ENCODE measurements at regions not wholly inside any gene's neighbourhood (a gene's known extent, or its start where the extent isn't known, plus 50 kb on each side); places are given as distances from the start of the nearest gene placed in this dataset.

DNA sequence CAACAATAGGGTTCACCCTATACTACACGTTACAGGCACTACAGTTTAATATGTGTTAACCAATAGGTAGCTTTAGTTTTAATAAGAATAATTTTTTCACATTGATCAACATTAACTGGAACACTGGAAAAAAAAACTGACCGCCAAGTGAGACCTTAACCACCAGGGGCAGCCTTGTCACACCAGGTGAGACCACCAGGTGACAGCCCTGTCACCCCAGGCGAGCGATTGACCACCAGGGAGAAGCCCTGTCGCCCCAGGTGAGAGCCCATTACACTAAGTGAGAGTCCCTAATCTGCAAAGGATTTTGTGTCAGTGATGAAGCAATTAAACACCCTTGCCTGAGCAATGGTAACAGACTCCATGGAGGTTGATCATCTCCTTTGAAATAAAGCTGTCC lies 75.4 kb upstream of the SYK start:
- peaks cover 4% of the 10 kb centered on the region for H3K4me1 Mint-ChIP-seq
- H3K9me3 Mint-ChIP-seq = peaks cover 3% of the 10 kb centered on the region
- no peak overlapping the region for H3K9ac ChIP-seq (ENCODE audit: extremely low read depth, low read length, poor library complexity, severe bottlenecking)
- DNase-seq = peak; percentile 84
- TF ChIP-seq, protein P1, sequence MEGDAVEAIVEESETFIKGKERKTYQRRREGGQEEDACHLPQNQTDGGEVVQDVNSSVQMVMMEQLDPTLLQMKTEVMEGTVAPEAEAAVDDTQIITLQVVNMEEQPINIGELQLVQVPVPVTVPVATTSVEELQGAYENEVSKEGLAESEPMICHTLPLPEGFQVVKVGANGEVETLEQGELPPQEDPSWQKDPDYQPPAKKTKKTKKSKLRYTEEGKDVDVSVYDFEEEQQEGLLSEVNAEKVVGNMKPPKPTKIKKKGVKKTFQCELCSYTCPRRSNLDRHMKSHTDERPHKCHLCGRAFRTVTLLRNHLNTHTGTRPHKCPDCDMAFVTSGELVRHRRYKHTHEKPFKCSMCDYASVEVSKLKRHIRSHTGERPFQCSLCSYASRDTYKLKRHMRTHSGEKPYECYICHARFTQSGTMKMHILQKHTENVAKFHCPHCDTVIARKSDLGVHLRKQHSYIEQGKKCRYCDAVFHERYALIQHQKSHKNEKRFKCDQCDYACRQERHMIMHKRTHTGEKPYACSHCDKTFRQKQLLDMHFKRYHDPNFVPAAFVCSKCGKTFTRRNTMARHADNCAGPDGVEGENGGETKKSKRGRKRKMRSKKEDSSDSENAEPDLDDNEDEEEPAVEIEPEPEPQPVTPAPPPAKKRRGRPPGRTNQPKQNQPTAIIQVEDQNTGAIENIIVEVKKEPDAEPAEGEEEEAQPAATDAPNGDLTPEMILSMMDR (conservative IDR thresholded peaks at IDR 0.05) = peak; percentile 84
- no peaks in the 10 kb centered on the region for H3K36me3 Mint-ChIP-seq (ENCODE audit: low read depth)
- WGBS, 2 experiments (ENCODE audit: insufficient coverage in 1 of 2, insufficient read length in 1 of 2) = 60 to 72% methylated on average over 3 to 4 of the region's 5 CpGs
- no peaks in the 10 kb centered on the region for H3K36me3 ChIP-seq (ENCODE audit: control insufficient read depth, insufficient read depth, low read length)
- H3K27ac Mint-ChIP-seq = no peak overlapping the region
- no peak overlapping the region for H3K27ac ChIP-seq (ENCODE audit: low read depth, low read length)
- H3K27me3 ChIP-seq (ENCODE audit: control insufficient read depth, insufficient read depth, low read length, poor library complexity, severe bottlenecking) = no peaks in the 10 kb centered on the region
- H3K4me3 ChIP-seq (ENCODE audit: low read length) = no peak overlapping the region
- H3K9me3 ChIP-seq (ENCODE audit: control insufficient read depth, low read length) = no peaks in the 10 kb centered on the region
- no peak overlapping the region for H3K4me3 Mint-ChIP-seq
- peaks cover 5% of the 10 kb centered on the region for H3K27me3 Mint-ChIP-seq (ENCODE audit: insufficient read depth)
- no peaks in the 10 kb centered on the region for H3K4me1 ChIP-seq (ENCODE audit: control insufficient read depth, insufficient read depth, low read length)

DNA sequence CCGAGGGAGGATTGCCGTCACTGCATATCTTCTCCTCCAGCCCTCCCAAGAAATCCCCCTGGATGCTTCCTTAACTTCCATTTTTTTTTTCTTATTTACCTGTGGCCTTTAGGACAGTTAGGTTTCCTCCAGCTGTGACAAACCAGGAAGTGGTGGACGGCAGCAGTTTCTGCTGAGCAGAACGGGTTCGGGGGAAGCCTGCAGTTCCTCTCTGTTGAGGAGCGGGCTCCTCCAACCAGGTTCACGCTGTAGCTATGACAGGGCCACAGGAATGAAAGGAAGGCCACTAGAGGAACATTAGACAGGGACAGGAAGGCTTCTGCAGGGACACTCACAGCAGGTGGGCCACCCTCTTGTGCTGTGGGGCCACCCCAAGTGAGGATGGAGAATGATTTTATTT lies 76.7 kb upstream of the SYK start:
- Histone ChIP-seq H3K4me3 (ENCODE audit: low read length) (no peak overlapping the region), H3K27me3 (ENCODE audit: control insufficient read depth, insufficient read depth, low read length, poor library complexity, severe bottlenecking) (no peaks in the 10 kb centered on the region), H3K4me1 (ENCODE audit: control insufficient read depth, insufficient read depth, low read length) (no peaks in the 10 kb centered on the region), H3K27ac (ENCODE audit: low read depth, low read length) (no peak overlapping the region), H3K36me3 (ENCODE audit: control insufficient read depth, insufficient read depth, low read length) (no peaks in the 10 kb centered on the region), H3K9ac (ENCODE audit: extremely low read depth, low read length, poor library complexity, severe bottlenecking) (no peak overlapping the region), H3K9me3 (ENCODE audit: control insufficient read depth, low read length) (no peaks in the 10 kb centered on the region)
- H3K27ac Mint-ChIP-seq = no peak overlapping the region
- H3K27me3 Mint-ChIP-seq (ENCODE audit: insufficient read depth) = peaks cover 3% of the 10 kb centered on the region
- WGBS, 2 experiments (ENCODE audit: insufficient coverage in 1 of 2, insufficient read length in 1 of 2) = 91 to 95% methylated on average over 3 to 7 of the region's 7 CpGs
- TF ChIP-seq, protein P1 (conservative IDR thresholded peaks at IDR 0.05) = no peak
- H3K36me3 Mint-ChIP-seq (ENCODE audit: low read depth) = no peaks in the 10 kb centered on the region
- H3K9me3 Mint-ChIP-seq = no peaks in the 10 kb centered on the region
- H3K4me1 Mint-ChIP-seq = peaks cover 4% of the 10 kb centered on the region
- DNase-seq = no peak
- no peak overlapping the region for H3K4me3 Mint-ChIP-seq

DNA sequence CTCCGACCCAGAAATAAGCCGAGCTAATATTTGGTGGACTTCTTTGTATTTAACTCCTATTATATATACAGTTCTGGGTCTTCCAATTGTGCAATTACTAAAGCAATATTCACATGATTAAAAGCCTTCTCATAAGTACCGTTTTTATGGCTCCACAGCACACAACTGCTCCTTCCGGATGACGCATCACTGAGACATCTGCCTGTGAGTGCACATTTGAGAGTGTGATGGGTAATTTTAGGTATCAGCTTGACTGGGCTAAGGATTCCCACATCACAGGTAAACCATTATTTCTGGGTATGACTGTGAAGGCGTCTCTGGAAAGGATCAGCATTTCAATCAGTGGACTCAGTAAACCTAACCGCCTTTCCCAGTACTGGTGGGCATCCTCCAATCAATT lies 77.5 kb upstream of the SYK start:
- Mint-ChIP-seq H3K4me3 (no peak overlapping the region), H3K4me1 (peaks cover 4% of the 10 kb centered on the region), H3K36me3 (ENCODE audit: low read depth) (no peaks in the 10 kb centered on the region), H3K27me3 (ENCODE audit: insufficient read depth) (peaks cover 4% of the 10 kb centered on the region), H3K27ac (no peak overlapping the region), H3K9me3 (no peaks in the 10 kb centered on the region)
- Histone ChIP-seq H3K36me3 (ENCODE audit: control insufficient read depth, insufficient read depth, low read length) (no peaks in the 10 kb centered on the region), H3K9me3 (ENCODE audit: control insufficient read depth, low read length) (no peaks in the 10 kb centered on the region), H3K4me3 (ENCODE audit: low read length) (no peak overlapping the region), H3K27ac (ENCODE audit: low read depth, low read length) (no peak overlapping the region), H3K9ac (ENCODE audit: extremely low read depth, low read length, poor library complexity, severe bottlenecking) (no peak overlapping the region), H3K4me1 (ENCODE audit: control insufficient read depth, insufficient read depth, low read length) (no peaks in the 10 kb centered on the region), H3K27me3 (ENCODE audit: control insufficient read depth, insufficient read depth, low read length, poor library complexity, severe bottlenecking) (no peaks in the 10 kb centered on the region)
- TF ChIP-seq, protein P1 (conservative IDR thresholded peaks at IDR 0.05) = no peak
- 78 to 82% methylated on average over 6 to 7 of the region's 7 CpGs for WGBS, 2 experiments (ENCODE audit: insufficient coverage in 1 of 2, insufficient read length in 1 of 2)
- DNase-seq = no peak

Measured in endodermal cell (in vitro differentiated cells).